Activated T-cell treated with anti-CD3 and anti-CD28 coated beads, Interleukin-2, amount 50 U/mL, for 1 hour (primary cell): ENCODE measurements at regions not wholly inside any gene's neighbourhood (a gene's known extent, or its start where the extent isn't known, plus 50 kb on each side); places are given as distances from the start of the nearest gene placed in this dataset.

Source experiments
- DNase-seq: peaks from one replicate; pipeline ENCODE4 v3.0.0-alpha.2; 2020

DNA sequence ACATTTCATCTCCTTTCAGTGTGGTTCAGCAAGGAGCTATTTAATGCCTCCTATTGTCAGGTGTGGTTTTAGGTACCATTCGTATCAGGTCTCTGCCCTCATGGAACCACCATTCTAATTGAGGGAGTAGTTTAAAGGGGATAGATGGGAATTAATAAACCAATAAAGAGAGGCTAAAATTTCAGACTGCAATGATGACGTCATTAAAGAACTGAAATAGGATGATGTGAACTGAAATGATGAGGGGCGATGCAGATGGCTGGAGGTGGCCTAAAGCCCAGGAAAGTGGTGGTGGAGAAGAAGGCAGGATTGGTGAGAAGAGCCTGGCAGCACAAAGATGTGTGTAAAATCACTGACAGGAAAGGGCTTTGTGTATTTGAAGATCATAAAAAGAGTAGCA, 148.9 kb upstream of the RBFOX1 start:
- no peak for DNase-seq

DNA sequence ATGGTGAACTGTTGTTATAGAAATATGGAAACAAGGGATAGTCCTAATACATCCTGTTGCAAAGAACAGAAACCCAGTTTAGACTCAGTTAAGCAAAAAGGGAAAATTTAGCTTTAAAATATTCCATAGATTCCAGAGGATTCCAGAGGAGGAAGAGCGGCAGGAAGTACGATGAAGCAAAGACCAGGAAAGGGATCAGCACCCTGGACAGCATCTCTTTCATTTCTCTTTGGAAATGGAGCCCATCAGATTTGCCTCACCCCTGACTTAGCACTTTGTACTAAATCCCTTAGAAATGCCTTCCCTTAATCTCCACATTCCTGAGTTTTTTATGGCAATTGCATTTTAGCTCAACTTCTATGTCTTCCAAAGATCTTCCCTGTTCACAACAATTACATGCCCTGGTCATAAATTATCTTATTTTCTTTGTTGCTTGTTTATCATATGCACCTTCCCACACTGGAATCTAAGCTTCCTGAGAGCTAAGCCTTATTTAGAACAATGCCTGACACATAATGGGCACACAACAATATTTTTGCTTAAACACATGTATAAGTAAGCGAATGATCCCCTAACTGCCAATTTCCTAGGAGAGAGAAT, 150.0 kb upstream of the RBFOX1 start:
- DNase-seq = no peak

DNA sequence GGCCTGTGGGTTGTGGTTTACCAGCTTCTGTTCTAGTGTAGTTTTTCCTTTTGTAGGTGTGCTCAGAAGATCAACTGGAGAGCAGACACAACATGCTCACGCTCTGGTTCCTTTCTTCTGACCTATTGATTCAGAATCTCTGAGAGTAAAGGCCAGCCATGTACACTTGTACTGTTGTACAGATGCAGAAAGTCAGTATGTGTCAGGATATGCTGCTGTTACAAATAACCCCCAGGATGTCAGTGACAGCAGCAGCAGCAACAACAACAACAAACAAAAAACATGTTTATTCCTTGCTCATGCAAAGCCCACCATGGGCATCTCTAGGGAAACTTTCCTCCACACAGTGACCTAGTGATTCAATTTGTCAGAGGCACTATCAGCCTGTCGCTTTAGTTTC, 154.8 kb upstream of the RBFOX1 start:
- DNase-seq = no peak

DNA sequence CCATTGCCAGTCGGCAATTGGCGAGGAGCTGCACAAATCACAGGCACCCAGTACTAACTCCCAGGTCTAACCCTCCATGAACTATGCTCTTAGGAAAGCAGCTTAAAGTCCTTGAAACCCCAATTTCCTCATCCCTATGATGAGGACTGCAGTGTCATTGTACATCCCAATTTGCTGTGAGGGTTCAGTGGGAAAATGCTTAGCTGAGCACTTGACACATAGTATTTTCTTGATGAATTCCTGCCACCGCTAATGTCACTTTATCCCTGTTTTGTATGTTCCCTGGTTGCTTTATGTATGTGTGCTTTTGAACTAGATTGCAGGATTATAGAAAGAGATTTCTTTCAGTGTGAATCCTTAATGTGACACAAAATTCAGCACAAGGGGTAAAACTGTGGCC, 161.5 kb upstream of the RBFOX1 start:
- no peak for DNase-seq

DNA sequence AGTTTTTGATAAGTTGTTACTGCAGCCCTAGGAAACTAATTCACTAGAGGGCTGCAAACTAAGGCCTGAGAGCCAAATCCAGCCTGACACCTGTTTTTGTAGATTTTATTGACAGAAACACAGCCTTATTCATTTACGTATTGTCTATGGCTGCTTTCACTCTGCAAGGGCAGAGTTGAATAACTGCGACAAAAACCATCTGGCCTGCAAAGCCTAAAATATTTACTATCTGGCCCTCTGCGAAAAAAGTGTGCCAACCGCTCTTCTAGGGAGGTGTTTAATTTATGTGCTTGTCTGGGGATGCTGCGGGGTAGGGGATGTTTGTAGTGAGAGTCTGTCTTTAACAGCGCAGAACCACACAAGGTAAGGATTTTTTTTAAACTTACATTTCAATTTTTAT, 165.0 kb upstream of the RBFOX1 start:
- no peak for DNase-seq

DNA sequence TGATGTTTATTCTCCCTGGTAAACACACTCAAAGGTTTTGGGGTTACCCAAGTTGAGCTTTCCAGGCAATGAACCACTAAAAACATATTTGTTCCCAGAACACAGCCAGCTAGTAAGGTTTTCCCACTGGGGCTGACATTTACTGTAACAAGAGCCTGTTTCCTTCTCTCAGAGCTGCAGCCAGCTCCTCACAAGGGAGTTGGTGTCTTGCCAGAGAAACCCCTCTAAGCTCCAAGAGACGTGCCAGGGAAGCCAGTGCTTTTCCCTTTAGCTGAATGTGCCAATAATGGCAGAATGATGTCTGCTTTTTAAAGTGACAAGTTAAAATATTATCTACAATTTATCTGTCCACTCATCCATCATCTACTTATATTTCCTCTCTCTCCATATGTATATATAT, 170.8 kb upstream of the RBFOX1 start:
- no peak for DNase-seq

DNA sequence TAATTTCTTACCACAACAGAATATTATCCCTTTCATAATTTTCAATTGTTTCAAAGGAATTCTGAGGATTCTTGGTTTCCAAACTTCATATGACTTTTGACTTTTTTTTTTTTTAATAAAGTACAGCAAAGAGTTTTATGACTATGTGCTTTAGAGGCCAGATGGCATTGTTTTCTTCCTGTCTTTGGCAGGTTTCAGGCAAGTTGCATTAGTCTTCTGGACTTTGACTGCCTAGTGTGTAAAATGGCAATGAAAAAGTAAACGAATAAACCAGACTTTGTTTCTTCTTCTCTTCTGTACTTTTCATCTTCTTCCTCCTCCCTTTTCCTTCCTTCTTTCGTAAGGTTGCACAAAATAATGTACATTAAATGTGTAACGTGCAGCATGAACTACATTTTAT, 172.6 kb upstream of the RBFOX1 start:
- no peak for DNase-seq

DNA sequence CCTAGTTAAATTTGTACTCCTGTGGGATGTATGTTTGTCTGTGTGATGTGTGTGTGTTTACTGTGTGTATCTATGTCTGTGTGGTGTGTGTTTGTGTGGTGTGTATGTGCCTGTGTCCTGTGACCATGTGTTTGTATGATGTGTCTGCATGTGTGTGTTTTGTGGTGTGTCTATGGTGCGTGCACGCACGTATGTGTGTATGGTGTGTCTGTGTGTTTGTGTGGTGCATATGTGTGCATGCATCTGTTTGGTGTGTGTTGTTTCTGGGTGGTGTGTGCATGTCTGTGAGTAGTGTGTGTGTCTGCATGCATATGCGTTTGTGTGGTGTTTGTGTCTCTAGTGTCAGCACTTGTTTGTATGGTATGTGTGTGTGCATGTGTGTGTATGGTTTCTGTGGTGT, 174.2 kb upstream of the RBFOX1 start:
- no peak for DNase-seq

DNA sequence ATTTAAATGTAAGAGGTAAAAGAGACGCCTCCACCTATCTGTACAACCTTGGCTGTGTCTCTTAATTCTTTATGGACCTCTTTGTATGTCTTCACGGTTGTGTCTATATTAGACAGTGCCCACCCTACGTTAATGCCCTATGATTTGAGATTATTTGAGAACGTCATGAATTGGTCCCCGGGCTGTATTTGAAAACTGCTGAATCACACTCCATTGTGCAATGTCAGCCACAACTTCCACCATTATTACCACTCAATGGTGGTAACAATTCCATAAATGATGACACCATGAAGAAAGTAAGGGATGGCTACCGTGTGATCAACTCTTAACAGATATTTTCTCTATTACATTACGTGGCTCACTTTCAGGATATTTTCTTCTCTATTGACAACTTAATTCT, 182.4 kb upstream of the RBFOX1 start:
- DNase-seq = no peak

DNA sequence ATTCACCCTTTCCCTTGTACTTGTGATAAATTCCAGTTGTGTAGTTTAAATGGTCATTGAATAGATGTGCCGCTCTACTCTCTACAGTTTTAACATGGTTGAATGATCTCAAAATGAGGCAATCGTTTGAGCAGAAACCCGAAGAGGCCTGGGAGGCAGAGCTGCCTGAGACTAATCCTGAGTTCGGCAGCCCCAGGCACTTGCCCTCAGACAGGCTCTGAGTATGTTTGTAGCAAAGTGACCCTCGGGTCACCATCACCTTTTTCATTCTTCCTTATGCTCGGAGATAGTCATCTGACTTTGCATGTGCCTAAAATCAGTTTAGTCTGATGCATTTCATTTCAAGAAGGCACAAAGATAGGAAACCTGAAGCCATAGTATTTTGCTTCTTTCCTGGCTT, 184.0 kb upstream of the RBFOX1 start:
- no peak for DNase-seq

DNA sequence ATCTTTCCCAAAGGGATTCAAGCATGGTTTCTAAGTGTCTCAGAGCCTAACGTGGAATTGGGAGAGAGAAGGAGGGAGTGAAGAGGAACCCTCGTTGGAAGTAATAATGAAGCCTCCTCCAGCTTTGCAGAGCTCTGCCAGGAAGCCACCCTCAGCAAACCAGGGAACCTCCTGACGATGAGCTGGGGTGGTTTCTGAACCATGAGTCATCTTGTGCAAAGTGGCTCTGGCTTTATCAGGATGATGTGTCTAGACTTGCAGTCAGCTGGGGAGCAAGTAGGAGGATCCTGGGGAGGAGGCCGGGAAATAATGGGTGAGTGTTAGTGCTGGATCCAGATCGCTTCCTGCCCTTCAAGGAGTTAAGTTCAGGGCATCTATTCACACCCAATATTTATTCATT, 191.7 kb upstream of the RBFOX1 start:
- DNase-seq = no peak

DNA sequence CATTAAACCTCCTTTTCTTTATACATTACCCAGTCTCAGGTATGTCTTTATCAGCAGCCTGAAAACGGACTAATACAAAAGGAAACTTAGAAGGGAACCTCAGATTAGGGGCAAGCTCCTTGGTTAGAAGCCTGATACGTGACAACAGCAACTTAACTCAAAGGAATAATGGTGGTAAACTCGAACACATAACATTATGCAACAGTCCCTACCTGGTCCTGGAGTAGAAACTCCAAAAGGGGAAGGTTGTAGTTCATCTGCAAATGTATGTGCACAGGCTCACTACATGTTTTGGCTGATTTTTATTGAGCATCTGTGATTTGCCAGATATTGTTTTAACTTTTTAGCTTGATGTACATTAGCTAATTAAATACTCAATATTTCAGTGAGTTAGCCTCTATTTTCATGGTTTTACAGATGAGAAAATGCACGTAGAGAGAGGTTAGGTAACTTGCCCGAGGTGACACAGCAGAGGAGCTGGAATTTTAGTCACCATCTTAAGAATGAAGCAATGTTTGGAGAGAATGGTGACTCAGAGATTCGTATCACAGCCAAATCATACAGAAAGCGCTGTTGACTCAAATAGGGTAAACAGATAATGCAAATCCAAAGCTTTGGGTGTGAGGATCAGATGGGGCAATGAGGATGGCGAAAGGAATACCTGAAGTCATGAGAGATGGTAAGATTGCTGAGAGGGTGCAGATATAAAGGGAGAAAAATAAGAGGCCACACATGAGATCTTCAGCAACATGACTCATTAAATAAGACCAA, 194.9 kb upstream of the RBFOX1 start:
- no peak for DNase-seq

DNA sequence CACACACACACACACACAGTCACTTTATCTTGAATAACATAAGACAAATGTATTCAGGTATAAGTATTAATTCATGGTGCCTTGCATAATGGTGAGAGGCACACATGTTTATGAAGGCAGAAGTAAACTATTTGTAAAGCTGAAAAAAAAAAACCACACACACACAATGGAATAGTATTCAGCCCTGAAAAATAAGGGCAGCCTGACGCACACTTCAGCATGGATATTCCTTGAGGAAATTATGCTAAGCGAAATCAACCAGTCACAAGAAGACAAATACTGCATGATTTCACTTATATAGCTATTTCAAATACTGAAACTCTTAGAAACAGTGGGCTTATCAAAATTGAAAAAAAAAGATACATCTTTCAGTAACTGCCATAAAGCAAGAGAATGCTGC, 200.2 kb upstream of the RBFOX1 start:
- no peak for DNase-seq

DNA sequence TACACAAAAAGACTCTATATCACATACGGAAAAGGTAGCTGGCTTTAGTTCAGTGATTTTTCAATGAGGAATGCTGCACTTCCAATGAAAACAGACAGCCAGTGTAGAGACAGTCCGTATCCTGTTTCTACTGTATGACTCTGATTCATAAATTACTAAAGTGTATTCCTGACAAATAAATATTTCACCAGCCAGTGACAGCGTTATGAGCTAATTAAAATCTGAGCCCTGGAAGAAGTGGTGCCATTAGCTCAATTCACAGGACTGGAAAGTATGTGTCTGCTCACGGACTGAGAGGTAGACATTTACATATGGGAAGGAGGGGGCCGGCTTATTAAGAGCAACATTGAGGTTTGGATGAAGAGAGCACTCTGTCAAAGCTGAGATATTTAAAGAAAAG, 207.9 kb upstream of the RBFOX1 start:
- no peak for DNase-seq

DNA sequence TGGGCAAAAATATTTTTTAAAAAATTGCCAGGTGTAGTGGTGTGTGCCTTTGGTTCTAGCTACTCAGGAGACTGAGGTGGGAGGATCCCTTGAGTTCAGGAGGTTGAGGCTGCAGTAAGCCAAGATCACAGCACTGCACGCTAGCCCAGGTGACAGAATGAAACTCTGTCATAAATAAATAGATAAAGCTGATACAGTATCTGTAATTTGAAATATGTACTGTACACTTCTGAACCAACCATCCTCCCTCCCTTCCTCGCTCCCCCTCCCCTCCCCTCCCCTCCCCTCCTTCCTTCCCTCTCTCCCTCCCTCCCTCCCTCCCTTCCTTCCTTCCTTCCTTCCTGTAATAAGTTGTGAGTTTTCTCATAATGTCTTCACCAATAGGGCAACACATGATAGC, 208.4 kb upstream of the RBFOX1 start:
- no peak for DNase-seq

DNA sequence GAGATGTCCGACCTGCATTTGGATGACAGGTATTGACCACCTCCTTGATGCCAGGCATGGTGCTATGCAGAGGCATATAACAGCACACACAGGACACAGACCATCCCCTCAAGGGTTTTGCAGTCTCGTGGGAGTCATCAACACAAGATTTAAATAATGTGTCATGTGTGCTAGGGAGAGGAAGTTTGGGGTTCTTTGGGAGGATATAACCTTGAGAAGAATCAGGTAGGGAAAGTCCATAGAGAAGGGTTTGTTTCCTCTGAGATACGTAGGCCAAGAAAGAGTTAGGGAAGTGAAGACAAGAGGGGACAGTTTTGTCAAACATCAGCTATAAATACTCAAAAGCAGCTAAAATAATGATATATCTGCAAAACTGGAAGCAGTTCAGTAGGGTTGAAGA, 215.9 kb upstream of the RBFOX1 start:
- DNase-seq = no peak

DNA sequence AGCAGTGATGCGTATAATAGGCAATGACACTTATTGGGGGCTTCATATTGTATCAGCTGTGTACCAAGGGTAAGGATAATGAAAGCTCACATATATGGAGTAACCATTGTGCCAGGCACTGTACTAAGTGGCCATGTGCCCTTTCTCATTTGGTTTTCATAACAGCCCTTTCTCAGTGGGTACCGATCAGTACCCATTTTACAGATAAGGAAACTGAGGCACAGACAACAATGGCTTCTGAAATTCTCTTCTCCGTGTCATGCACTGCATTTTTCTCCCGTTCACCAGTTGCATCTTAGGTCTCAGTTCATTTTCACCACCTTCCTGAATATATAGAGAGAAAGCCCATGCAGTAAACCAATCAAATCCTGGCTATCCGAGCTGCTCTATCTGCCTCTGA, 216.7 kb upstream of the RBFOX1 start:
- DNase-seq = no peak

DNA sequence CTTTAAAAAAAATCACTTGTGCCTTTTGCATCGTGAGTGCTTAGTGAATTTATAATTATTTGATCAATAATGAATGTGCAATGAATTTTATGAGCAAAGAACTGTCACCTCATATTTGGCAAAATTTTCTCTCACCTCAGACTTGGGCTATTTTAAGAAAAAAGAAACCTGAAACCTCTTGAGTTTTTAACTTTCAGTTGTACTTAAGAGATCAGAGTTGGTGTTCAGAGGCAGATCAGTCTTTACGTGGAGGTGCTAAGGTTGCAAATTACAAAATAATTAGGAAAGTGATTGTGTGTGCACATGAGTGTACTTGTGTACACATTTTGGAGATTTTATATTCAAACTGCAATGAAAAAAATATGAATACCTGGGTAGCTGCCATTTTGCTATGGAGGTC, 218.7 kb upstream of the RBFOX1 start:
- DNase-seq = no peak

DNA sequence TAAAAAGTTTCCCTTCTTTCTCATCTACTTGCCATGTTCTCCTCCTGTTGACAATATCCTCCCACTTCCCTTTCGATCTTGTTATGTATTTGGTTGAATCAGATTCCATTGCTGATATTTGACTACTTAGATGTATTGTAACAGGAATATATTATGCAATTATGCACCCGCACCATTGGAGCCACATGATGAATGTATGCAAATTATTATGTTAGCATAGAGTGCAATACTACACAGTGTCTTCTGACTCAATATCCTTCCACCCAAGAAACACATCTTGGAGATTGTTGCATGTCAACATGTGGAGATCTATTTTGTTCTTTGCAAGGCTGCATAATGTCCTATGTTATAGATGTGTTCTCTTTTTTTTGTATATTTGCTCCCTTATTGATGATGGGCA, 219.2 kb upstream of the RBFOX1 start:
- no peak for DNase-seq

DNA sequence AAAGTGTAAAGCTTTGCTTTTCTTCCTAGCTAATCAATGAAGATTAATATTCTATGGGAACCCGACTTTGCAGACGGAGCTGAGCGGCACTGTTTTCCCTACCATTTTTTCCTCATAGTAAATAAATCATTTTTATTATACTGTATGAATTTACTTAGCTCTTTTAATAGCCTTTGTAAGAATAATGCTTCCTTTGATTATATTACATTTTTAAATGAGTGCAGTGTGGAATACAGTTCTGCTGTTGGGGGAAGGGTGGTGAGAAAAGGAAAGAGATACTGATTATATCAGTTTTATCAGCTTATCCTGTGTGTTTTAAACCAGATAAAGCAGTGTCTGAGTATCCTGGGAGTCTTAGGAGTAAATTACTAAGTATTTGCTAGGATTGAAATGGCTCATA, 221.4 kb upstream of the RBFOX1 start:
- no peak for DNase-seq

DNA sequence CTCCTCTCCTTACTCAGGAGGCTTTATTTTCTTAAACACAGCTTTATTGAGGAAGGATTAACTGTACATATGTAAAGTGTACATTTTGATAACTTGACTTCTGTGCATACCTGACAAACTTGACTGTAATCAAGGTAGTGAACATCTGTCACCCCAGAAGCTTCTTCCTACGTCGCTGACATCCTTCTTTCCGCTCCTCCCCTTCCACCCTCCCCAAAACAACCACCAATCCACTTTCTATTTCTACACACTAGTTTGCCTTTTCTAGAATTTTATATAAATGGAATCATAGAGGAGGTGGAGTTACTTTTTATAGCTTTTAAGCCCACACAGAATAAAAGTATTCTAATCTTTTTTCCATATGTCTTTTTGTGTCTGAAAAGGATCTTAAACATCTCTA, 225.2 kb upstream of the RBFOX1 start:
- DNase-seq = no peak

DNA sequence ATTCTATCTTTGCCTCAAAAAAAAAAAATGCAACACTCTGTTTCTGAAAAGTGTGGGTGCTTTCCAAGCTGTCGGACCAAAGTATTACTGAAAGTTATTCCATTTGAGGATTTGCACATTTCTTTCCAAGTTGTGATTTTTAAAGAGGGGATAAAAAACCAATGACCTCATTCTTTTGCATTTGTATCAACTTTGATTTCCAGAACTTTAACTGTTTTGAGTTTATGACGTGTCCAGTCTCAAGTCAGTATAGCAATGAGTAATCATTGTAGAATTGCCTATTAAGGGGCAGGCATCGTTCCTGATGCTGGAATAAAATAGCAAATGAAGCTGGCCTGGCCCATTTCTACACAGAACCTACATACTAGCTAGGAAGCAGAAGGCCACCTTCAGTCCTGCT, 229.6 kb upstream of the RBFOX1 start:
- DNase-seq = no peak

DNA sequence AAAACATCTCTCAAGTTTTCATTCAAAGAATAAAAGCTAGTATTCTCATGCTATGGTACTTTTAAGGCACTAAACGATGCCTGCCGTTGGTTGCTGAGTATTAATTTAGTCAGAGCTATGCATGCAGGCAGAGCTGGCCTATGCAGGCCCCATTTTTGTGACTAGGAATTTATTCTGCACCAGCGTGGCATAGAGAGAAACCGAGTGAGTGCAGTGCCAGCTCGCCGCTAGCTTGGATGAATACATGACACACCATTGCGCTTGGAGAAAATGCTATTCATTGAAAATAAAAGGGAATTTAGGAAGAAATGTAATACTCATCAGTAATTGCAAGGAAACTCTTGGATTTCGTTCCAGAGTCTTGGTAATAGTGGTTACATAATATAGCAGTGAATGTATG, 231.6 kb upstream of the RBFOX1 start:
- DNase-seq = no peak

DNA sequence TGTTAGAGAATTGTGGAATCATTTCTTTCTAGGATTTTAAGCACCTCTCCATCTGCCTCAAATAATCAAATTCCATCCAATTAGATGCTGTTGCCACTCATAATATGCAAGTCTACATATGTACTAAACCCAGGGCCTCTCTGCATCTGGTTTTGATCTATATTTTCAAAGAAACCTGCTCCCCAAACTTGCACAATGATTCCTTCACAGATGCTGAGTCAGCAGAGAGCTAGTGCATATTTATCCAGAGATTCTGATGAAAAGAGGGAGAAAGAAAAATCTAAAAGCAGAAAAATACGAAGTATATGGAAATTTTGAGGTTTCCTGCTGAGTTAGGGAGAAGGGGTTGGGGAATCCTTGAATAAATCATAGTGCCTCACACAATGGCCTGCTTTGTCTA, 235.1 kb upstream of the RBFOX1 start:
- DNase-seq = no peak

DNA sequence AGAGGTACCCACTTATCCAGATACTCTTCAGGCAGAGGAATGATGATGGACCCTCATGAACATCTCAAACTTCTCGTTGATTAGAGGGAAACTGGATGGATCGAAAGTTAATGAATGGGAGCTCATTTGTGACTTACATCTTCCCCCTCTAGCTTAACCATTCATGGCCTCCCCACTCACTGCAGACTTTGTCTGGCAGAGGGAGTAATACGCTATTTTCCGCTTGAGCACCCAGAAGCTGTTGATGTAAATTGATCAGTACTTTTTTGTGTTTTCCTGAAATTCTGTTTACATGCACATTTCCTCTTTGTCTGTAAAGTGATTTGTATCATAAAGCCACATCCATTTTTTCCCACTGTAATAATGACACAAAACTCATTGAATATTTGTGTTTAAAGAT, 239.1 kb upstream of the RBFOX1 start:
- DNase-seq = no peak
